SH-SY5Y (cell line): ENCODE measurements at regions not wholly inside any gene's neighbourhood (a gene's known extent, or its start where the extent isn't known, plus 50 kb on each side); places are given as distances from the start of the nearest gene placed in this dataset.

ENCODE experiments used
- GATA2 ChIP-seq: IDR thresholded peaks from 2 replicates; pipeline ENCODE4 v1.6.1; 2011; ENCODE audit warnings: mild to moderate bottlenecking, low read depth, low read length
- GATA3 ChIP-seq: IDR thresholded peaks from 2 replicates; pipeline ENCODE4 v1.6.1; 2011; ENCODE audit warnings: low read depth, mild to moderate bottlenecking, low read length, moderate library complexity

DNA sequence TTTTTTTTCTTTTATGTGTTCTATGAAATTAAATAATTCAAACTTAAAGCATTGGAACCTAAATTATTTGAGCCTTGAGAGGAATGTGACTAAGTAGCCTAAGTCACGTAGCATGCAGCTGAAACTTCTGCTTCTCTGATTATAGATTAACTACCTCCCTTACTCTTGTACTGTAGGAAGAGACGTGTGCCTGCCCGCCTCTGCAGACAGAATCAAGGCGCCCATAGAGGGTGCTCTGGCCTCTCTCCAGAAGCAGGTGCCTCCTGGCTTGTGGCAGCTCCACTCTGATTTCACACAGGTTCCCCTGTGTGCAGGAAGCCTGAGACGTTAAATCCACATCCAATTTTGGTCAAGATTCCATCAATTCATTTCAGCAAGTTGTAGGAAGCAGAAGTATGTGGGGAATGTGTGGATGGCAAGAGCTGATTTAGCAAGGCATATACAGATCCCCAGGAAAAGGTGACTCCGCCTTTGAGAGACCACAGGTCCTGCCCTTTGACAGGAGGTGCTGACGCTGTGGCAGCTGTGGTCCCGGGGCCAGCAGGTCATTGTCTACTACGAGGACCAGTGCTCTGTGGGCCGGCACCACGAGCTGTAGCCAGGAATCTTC lies 1418.8 kb downstream of the CDH11 start:
- TF ChIP-seq GATA2 (no peak), GATA3 (no peak)
